GM23248 (cell line): ENCODE measurements at regions not wholly inside any gene's neighbourhood (a gene's known extent, or its start where the extent isn't known, plus 50 kb on each side); places are given as distances from the start of the nearest gene placed in this dataset.
"Not testable (repeated sequence)": the region's sequence is repeated elsewhere in the genome, so short reads cannot be mapped to it uniquely, and the experiment has no call there.

Source experiments
- EZH2 ChIP-seq: fragments of 200-600 bp; sonication (generic); IDR thresholded peaks from 2 replicates; pipeline ENCODE4 v1.6.1; 2018; ENCODE audit warnings: antibody characterized with exemption, mild to moderate bottlenecking; ENCODE audit not compliant: insufficient read depth, poor library complexity, severe bottlenecking
- EZH2phosphoT487 ChIP-seq: fragments of 200-600 bp; sonication (generic); IDR thresholded peaks from 2 replicates; pipeline ENCODE4 v1.6.1; 2018; ENCODE audit warnings: antibody characterized with exemption, moderate library complexity, mild to moderate bottlenecking, low read depth; ENCODE audit not compliant: insufficient read depth

DNA sequence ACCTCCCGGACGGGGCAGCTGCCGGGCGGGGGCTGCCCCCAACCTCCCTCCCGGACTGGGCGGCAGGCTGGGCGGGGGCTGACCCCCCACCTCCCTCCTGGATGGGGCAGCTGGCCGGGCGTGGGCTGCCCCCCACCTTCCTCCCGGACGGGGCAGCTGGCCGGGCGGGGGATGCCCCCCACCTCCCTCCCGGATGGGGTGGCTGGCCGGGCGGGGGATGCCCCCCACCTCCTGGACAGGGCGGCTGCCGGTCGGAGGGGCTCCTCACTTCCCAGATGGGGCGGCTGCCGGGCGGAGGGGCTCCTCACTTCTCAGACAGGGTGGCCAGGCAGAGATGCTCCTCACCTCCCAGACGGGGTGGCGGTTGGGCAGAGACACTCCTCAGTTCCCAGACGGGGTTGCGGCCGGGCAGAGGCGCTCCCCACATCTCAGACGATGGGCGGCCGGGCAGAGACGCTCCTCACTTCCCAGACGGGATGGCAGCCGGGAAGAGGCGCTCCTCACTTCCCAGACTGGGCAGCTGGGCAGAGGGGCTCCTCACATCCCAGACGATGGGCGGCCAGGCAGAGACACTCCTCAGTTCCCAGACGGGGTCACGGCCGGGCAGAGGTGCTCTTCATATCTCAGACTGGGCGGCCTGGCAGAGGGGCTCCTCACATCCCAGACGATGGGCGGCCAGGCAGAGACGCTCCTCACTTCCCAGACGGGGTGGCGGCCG, 691.1 kb downstream of the BRINP1 start:
- not testable (repeated sequence) for TF ChIP-seq EZH2, EZH2phosphoT487
